Small intestine (tissue), 7 donors: ENCODE measurements at regions not wholly inside any gene's neighbourhood (a gene's known extent, or its start where the extent isn't known, plus 50 kb on each side); places are given as distances from the start of the nearest gene placed in this dataset.
"Not testable (repeated sequence)": the region's sequence is repeated elsewhere in the genome, so short reads cannot be mapped to it uniquely, and the experiment has no call there.

Experiments
- DNase-seq, 2 donors: peaks; one replicate each; pipeline versions ENCODE4 v3.0.0 to v3.0.0-alpha.2; 2013
- FAIRE-seq: peaks from 2 replicates; lab custom pipeline; 2012; peaks lifted over from hg19 to GRCh38; lab: Jason Lieb, UNC
- H3K27ac ChIP-seq, 3 donors: one replicate each; pipeline ENCODE4 v1.5.1; 2013; ENCODE audit warnings: low read length in 2 of 3, mild to moderate bottlenecking in 2 of 3, control low read depth in 1 of 3, inconsistent platforms in 1 of 3, low read depth in 1 of 3, moderate library complexity in 1 of 3
- H3K27me3 ChIP-seq, 3 donors: one replicate each; pipeline ENCODE4 v1.6.1; 2013; ENCODE audit warnings: low read length in 3 of 3, inconsistent platforms in 1 of 3; ENCODE audit not compliant: control insufficient read depth in 3 of 3, insufficient read depth in 3 of 3
- H3K36me3 ChIP-seq, 3 donors: one replicate each; pipeline ENCODE4 v1.6.1; 2013; ENCODE audit warnings: low read length in 3 of 3, inconsistent platforms in 1 of 3, low read depth in 1 of 3, mild to moderate bottlenecking in 1 of 3, moderate library complexity in 1 of 3; ENCODE audit not compliant: control insufficient read depth in 3 of 3, insufficient read depth in 2 of 3
- H3K4me1 ChIP-seq, 3 donors: one replicate each; pipeline ENCODE4 v1.6.1; 2013; ENCODE audit warnings: low read length in 2 of 3, inconsistent platforms in 1 of 3, low read depth in 1 of 3, mild to moderate bottlenecking in 1 of 3, moderate library complexity in 1 of 3; ENCODE audit not compliant: control insufficient read depth in 3 of 3, insufficient read depth in 2 of 3
- H3K4me3 ChIP-seq, 3 donors: one replicate each; pipeline ENCODE4 v1.5.1; 2013; ENCODE audit warnings: low read length in 3 of 3, control low read depth in 1 of 3, inconsistent platforms in 1 of 3, low read depth in 1 of 3, mild to moderate bottlenecking in 1 of 3, moderate library complexity in 1 of 3
- H3K9me3 ChIP-seq, 2 donors: one replicate each; pipeline ENCODE4 v1.6.1; 2013; ENCODE audit warnings: low read depth in 1 of 2, low read length in 1 of 2; ENCODE audit not compliant: control insufficient read depth in 2 of 2, insufficient read depth in 1 of 2
- WGBS, 3 donors: extraction: QIAGEN DNeasy Blood & Tissue Kit; methylation state at CpG; one replicate each; pipeline ENCODE4 v1.1.7; 2013; 5-methylcytosine and 5-hydroxymethylcytosine counted together
- donor health status: healthy with polysubstance abuse.
- donor health status: control.
- donor health status: control.
- donor health status: Bipolar disorder and iron deficiency.
- donor health status: healthy.

GRCh38 chr14:35934499-35934898 lies 108.4 kb downstream of the BRMS1L start:
- H3K36me3 ChIP-seq: no peaks in the 10 kb centered on the region
- FAIRE-seq: no peak

GRCh38 chr14:35932659-35933159 lies 106.6 kb downstream of the BRMS1L start:
- Histone ChIP-seq H3K27ac (no peak overlapping the region), H3K27me3 (no peaks in the 10 kb centered on the region), H3K36me3 (no peaks in the 10 kb centered on the region), H3K4me3 (no peak overlapping the region), H3K9me3 (no peaks in the 10 kb centered on the region), H3K4me1 (peaks cover 0 to under 1% (median 0%) of the 10 kb centered on the region in 3 donors)
- WGBS, 3 donors: 69 to 79% (median 71%) methylated on average over 13 of the region's 13 CpGs
- DNase-seq: no peak
- no peak for FAIRE-seq

More at GRCh38 chr14:35934499-35934898, 108.4 kb downstream of the BRMS1L start:
- no peak for DNase-seq
- Histone ChIP-seq H3K9me3 (no peaks in the 10 kb centered on the region), H3K4me1 (no peaks in the 10 kb centered on the region), H3K4me3 (no peak overlapping the region), H3K27me3 (no peaks in the 10 kb centered on the region), H3K27ac (no peak overlapping the region)
- 68 to 76% (median 69%) methylated on average over 2 of the region's 2 CpGs for WGBS, 3 donors

- no peak overlapping the region for H3K4me3 ChIP-seq
- no peak for DNase-seq
- H3K9me3 ChIP-seq: no peaks in the 10 kb centered on the region
- no peaks in the 10 kb centered on the region for H3K36me3 ChIP-seq
- no peaks in the 10 kb centered on the region for H3K27me3 ChIP-seq
- H3K4me1 ChIP-seq: peaks cover 0 to 2% (median 0%) of the 10 kb centered on the region in 3 donors
- H3K27ac ChIP-seq: no peak overlapping the region
- no peak for FAIRE-seq
Observed at GRCh38 chr14:35932136-35932535, 106.0 kb downstream of the BRMS1L start.

GRCh38 chr14:35931346-35931745 lies 105.2 kb downstream of the BRMS1L start:
- H3K27ac ChIP-seq: no peak overlapping the region
- no peaks in the 10 kb centered on the region for H3K9me3 ChIP-seq
- peaks cover 0 to 2% (median 0%) of the 10 kb centered on the region in 3 donors for H3K4me1 ChIP-seq
- no peak overlapping the region for H3K4me3 ChIP-seq
- no peaks in the 10 kb centered on the region for H3K27me3 ChIP-seq
- H3K36me3 ChIP-seq: no peaks in the 10 kb centered on the region
- FAIRE-seq (no peak), DNase-seq (no peak)

- no peak overlapping the region for H3K27ac ChIP-seq
- DNase-seq (no peak), FAIRE-seq (no peak)
- H3K9me3 ChIP-seq: no peaks in the 10 kb centered on the region
- H3K36me3 ChIP-seq: no peaks in the 10 kb centered on the region
- H3K4me1 ChIP-seq: peaks cover 0 to 2% (median 0%) of the 10 kb centered on the region in 3 donors
- 55 to 62% (median 59%) methylated on average over 4 of the region's 4 CpGs for whole genome bisulfite sequencing, 3 donors
- no peak overlapping the region for H3K4me3 ChIP-seq
- H3K27me3 ChIP-seq: no peaks in the 10 kb centered on the region
Observed at GRCh38 chr14:35929186-35929585, 103.0 kb downstream of the BRMS1L start.

GRCh38 chr14:35927727-35928126 lies 101.6 kb downstream of the BRMS1L start:
- Histone ChIP-seq H3K36me3 (no peaks in the 10 kb centered on the region), H3K27ac (no peak overlapping the region), H3K27me3 (no peaks in the 10 kb centered on the region), H3K9me3 (peaks cover 0 to 3% of the 10 kb centered on the region in 2 donors), H3K4me1 (peaks cover 0 to 2% (median 0%) of the 10 kb centered on the region in 3 donors), H3K4me3 (no peak overlapping the region)
- no peak for DNase-seq
- FAIRE-seq: no peak
- WGBS, 3 donors: 25 to 65% (median 37%) methylated on average over 3 of the region's 3 CpGs

- no peak for FAIRE-seq
- no peak overlapping the region for H3K27ac ChIP-seq
- 81 to 92% (median 92%) methylated on average over 3 of the region's 3 CpGs for WGBS, 3 donors
- no peak for DNase-seq
- peaks cover 0 to 3% of the 10 kb centered on the region in 2 donors for H3K9me3 ChIP-seq
- no peak overlapping the region for H3K4me3 ChIP-seq
- peaks cover 0 to 2% (median 0%) of the 10 kb centered on the region in 3 donors for H3K4me1 ChIP-seq
- no peaks in the 10 kb centered on the region for H3K27me3 ChIP-seq
- H3K36me3 ChIP-seq: no peaks in the 10 kb centered on the region
Observed at GRCh38 chr14:35925319-35925718, 99.2 kb downstream of the BRMS1L start.

GRCh38 chr14:35922590-35922989 lies 96.5 kb downstream of the BRMS1L start:
- H3K27ac ChIP-seq, DNase-seq, H3K36me3 ChIP-seq, H3K4me1 ChIP-seq, FAIRE-seq, H3K27me3 ChIP-seq, H3K4me3 ChIP-seq, H3K9me3 ChIP-seq: not testable (repeated sequence)
- WGBS, 3 donors: 91 to 94% (median 92%) methylated on average over 4 of the region's 4 CpGs

GRCh38 chr14:35921745-35922144 lies 95.6 kb downstream of the BRMS1L start:
- Histone ChIP-seq H3K27me3 (no peaks in the 10 kb centered on the region), H3K9me3 (peaks cover 0 to 3% of the 10 kb centered on the region in 2 donors), H3K27ac (no peak overlapping the region), H3K36me3 (no peaks in the 10 kb centered on the region), H3K4me1 (no peaks in the 10 kb centered on the region), H3K4me3 (no peak overlapping the region)
- DNase-seq (no peak), FAIRE-seq (no peak)
